Sigmoid colon (tissue), 6 donors: ENCODE measurements at regions not wholly inside any gene's neighbourhood (a gene's known extent, or its start where the extent isn't known, plus 50 kb on each side); places are given as distances from the start of the nearest gene placed in this dataset.

Experiments used
- DNase-seq: peaks from one replicate; pipeline ENCODE4 v3.0.0-alpha.2; 2019
- H3K27ac ChIP-seq, 4 donors: fragments of 200-600 bp; sonication (generic); one replicate each; pipeline ENCODE4 v1.5.1; 2016 to 2019; ENCODE audit warnings: mild to moderate bottlenecking in 1 of 4
- H3K27me3 ChIP-seq, 3 donors: fragments of 200-600 bp; sonication (generic); one replicate each; pipeline ENCODE4 v1.5.1; 2019; ENCODE audit warnings: mild to moderate bottlenecking in 1 of 3
- H3K36me3 ChIP-seq, 4 donors: fragments of 200-600 bp; sonication (generic); one replicate each; pipeline ENCODE4 v1.5.1; 2016 to 2019
- H3K4me1 ChIP-seq, 4 donors: fragments of 200-600 bp; sonication (generic); one replicate each; pipeline ENCODE4 v1.5.1; 2017 to 2019
- H3K4me3 ChIP-seq, 4 donors: fragments of 200-600 bp; sonication (generic); one replicate each; pipeline ENCODE4 v1.5.1; 2017 to 2019; ENCODE audit warnings: mild to moderate bottlenecking in 2 of 4, moderate library complexity in 1 of 4
- H3K9me3 ChIP-seq, 4 donors: fragments of 200-600 bp in 3 of 4; sonication (generic) in 3 of 4; one replicate each; pipeline versions ENCODE4 v1.5.1 to v1.6.1; 2013 to 2019
- CTCF ChIP-seq, 4 experiments: fragments of 450-650 bp in 3 of 4; fragments of 200-600 bp in 1 of 4; IDR thresholded peaks; one replicate each; pipeline ENCODE4 v1.5.1; 2016 to 2019; ENCODE audit warnings: antibody characterized with exemption in 4 of 4, mild to moderate bottlenecking in 3 of 4, moderate library complexity in 2 of 4
- EP300 ChIP-seq, 4 donors: sonication (generic); formaldehyde crosslinking; IDR thresholded peaks; one replicate each; pipeline ENCODE4 v1.6.1; 2017; ENCODE audit warnings: antibody characterized with exemption in 4 of 4
- POLR2A ChIP-seq, 2 donors: fragments of 450-650 bp; IDR thresholded peaks; one replicate each; pipeline ENCODE4 v1.6.1; 2016; ENCODE audit warnings: antibody characterized with exemption in 2 of 2, mild to moderate bottlenecking in 2 of 2, moderate library complexity in 2 of 2
- POLR2AphosphoS5 ChIP-seq, 4 donors: sonication (generic); formaldehyde crosslinking; IDR thresholded peaks; one replicate each; pipeline ENCODE4 v1.6.1; 2017; ENCODE audit warnings: antibody characterized with exemption in 4 of 4
- WGBS, 2 donors: extraction: QIAGEN DNeasy Blood & Tissue Kit; methylation state at CpG; one replicate each; pipeline ENCODE4 v1.1.7; 2013; 5-methylcytosine and 5-hydroxymethylcytosine counted together
- intact Hi-C: fragments of 100-400 bp; cut with DNase I; formaldehyde crosslinking; loops from one replicate; pipeline ENCODE4 v1.15.1; 2023
- donor health status: healthy with polysubstance abuse.
- donor health status: healthy.

- intact Hi-C loops = no loop called here
- Histone ChIP-seq H3K27me3 (no peaks in the 10 kb centered on the region), H3K4me3 (no peak overlapping the region), H3K9me3 (no peaks in the 10 kb centered on the region), H3K4me1 (no peaks in the 10 kb centered on the region), H3K27ac (no peak overlapping the region), H3K36me3 (no peaks in the 10 kb centered on the region)
- TF ChIP-seq POLR2AphosphoS5 (IDR thresholded peaks at IDR 0.05) (no peak), EP300 (IDR thresholded peaks at IDR 0.05) (no peak), CTCF (IDR thresholded peaks at IDR 0.05) (no peak)
- WGBS, 2 donors = 93 to 96% methylated on average over 2 of the region's 2 CpGs
- DNase-seq = no peak
These were observed 1149.5 kb upstream of the FANCL start for GRCh38 chr2:59390581-59390980.

GRCh38 chr2:59389240-59389639 lies 1148.1 kb upstream of the FANCL start:
- Histone ChIP-seq H3K27me3 (no peaks in the 10 kb centered on the region), H3K36me3 (no peaks in the 10 kb centered on the region), H3K9me3 (no peaks in the 10 kb centered on the region), H3K4me3 (no peak overlapping the region), H3K4me1 (no peaks in the 10 kb centered on the region), H3K27ac (no peak overlapping the region)
- intact Hi-C loops = no loop called here
- no peak for DNase-seq
- 12 to 57% methylated on average over 1 of the region's 1 CpG for WGBS, 2 donors
- TF ChIP-seq CTCF (IDR thresholded peaks at IDR 0.05) (no peak), POLR2AphosphoS5 (IDR thresholded peaks at IDR 0.05) (no peak), EP300 (IDR thresholded peaks at IDR 0.05) (no peak), POLR2A (IDR thresholded peaks at IDR 0.05) (no peak)

GRCh38 chr2:59385971-59386370 lies 1144.8 kb upstream of the FANCL start:
- no peak for TF ChIP-seq POLR2A (IDR thresholded peaks at IDR 0.05)
- TF ChIP-seq POLR2AphosphoS5 (IDR thresholded peaks at IDR 0.05) = no peak
- TF ChIP-seq CTCF (IDR thresholded peaks at IDR 0.05) = no peak
- no peak for TF ChIP-seq EP300 (IDR thresholded peaks at IDR 0.05)
- no peaks in the 10 kb centered on the region for H3K9me3 ChIP-seq
- peaks cover 0 to 16% (median 0%) of the 10 kb centered on the region in 4 donors for H3K4me1 ChIP-seq
- WGBS, 2 donors = 89 to 94% methylated on average over 10 of the region's 10 CpGs
- H3K27me3 ChIP-seq = no peaks in the 10 kb centered on the region
- no peak overlapping the region for H3K4me3 ChIP-seq
- DNase-seq = no peak
- intact Hi-C loops = no loop called here
- no peak overlapping the region for H3K27ac ChIP-seq
- no peaks in the 10 kb centered on the region for H3K36me3 ChIP-seq

GRCh38 chr2:59383473-59383872 lies 1142.3 kb upstream of the FANCL start:
- intact Hi-C loops = no loop called here
- WGBS, 2 donors = 10 to 50% methylated on average over 1 of the region's 1 CpG
- TF ChIP-seq CTCF (IDR thresholded peaks at IDR 0.05) (no peak), EP300 (IDR thresholded peaks at IDR 0.05) (no peak), POLR2AphosphoS5 (IDR thresholded peaks at IDR 0.05) (no peak), POLR2A (IDR thresholded peaks at IDR 0.05) (no peak)

GRCh38 chr2:59378127-59378526 lies 1137.0 kb upstream of the FANCL start:
- intact Hi-C loops = no loop called here
- no peak for TF ChIP-seq POLR2A (IDR thresholded peaks at IDR 0.05)
- no peak for TF ChIP-seq EP300 (IDR thresholded peaks at IDR 0.05)
- TF ChIP-seq POLR2AphosphoS5 (IDR thresholded peaks at IDR 0.05) = no peak
- TF ChIP-seq CTCF (IDR thresholded peaks at IDR 0.05) = no peak
- peak; percentile 42 for DNase-seq
- Histone ChIP-seq H3K4me1 (peaks cover 0 to 9% (median 0%) of the 10 kb centered on the region in 4 donors), H3K36me3 (no peaks in the 10 kb centered on the region), H3K27me3 (no peaks in the 10 kb centered on the region), H3K4me3 (no peak overlapping the region), H3K9me3 (no peaks in the 10 kb centered on the region), H3K27ac (no peak overlapping the region)
- 89 to 96% methylated on average over 1 of the region's 1 CpG for WGBS, 2 donors

More at GRCh38 chr2:59383473-59383872, 1142.3 kb upstream of the FANCL start:
- Histone ChIP-seq H3K4me1 (peaks cover 0 to 16% (median 0%) of the 10 kb centered on the region in 4 donors), H3K27me3 (no peaks in the 10 kb centered on the region), H3K9me3 (no peaks in the 10 kb centered on the region), H3K4me3 (no peak overlapping the region), H3K27ac (no peak overlapping the region), H3K36me3 (no peaks in the 10 kb centered on the region)
- DNase-seq = no peak
